HG03575 (cell line): ENCODE measurements at regions not wholly inside any gene's neighbourhood (a gene's known extent, or its start where the extent isn't known, plus 50 kb on each side); places are given as distances from the start of the nearest gene placed in this dataset.

Experiments used
- ATAC-seq: cut with Tn5 transposase; IDR thresholded peaks from one replicate; pipeline ENCODE4 v1.9.1; 2021; ENCODE audit not compliant: unreplicated experiment, insufficient number of reproducible peaks, low FRiP score; ENCODE audit errors: extremely low read depth

DNA sequence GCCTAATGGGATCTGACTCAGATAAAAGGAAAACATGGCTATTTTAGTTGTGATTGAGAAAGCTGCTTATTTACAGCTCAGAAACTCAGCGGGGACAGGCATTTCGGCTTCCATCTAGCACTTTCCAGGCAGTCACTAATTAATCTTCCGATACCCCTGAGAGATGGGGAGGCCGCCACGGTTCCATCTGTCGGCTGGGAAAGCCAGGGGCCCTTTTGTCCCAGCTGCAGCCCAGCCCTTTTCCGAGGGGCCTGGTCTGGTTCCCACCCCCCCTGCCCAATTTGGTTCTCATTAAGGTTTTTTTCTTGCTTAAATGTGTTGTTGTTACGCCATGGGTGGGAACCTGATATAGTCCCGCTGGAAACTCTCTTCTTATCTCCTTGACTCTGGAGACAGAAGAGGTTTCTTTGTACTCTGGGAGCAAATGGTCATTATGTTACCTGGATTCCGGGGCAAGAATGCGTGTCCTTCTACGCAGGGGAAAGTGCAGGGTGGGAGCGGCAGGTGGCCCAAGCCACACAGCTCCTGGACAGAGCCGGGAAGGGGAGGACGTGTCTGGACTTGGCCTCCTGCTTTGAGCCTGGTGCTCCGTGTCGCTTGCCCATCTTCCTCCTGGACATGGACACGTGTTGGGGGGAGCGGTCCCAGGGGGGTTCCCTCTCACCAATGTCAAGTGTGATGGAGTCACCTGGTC lies 50.9 kb upstream of the GSE1 start:
- ATAC-seq: no peak

DNA sequence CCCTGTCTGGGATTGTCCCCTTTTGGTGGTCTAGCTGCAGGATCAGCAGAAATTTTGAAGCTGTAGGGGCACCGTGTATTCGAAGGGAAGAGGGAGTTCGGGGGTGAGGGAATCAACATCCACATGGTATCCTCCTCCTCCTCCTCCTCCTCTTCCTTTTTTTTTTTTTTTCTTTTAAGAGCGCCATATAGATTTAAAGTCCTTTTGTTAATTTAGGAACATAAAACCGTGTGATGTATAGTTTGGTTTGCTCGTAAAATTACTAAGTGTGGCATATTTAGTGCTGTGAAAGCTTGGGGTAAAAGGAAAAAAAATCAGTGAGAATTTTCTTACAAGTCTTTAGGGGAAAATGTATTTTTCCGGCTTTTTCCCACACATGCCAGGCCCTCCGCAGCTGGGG lies 50.1 kb upstream of the GSE1 start:
- no peak for ATAC-seq
